ENCODE measurements at regions not wholly inside any gene's neighbourhood (a gene's known extent, or its start where the extent isn't known, plus 50 kb on each side); places are given as distances from the start of the nearest gene placed in this dataset.

- no peaks in the 10 kb centered on the region for H4K20me1 ChIP-seq (ENCODE audit: control insufficient read depth, insufficient read depth, insufficient read length)
- no peaks in the 10 kb centered on the region for H3K27me3 ChIP-seq (ENCODE audit: insufficient read depth, low read length)
- no peak overlapping the region for H2AK5ac ChIP-seq (ENCODE audit: insufficient read length, low read length)
- no peak overlapping the region for H3T11ph ChIP-seq (ENCODE audit: low read length)
- H2BK120ac ChIP-seq (ENCODE audit: low read depth, low read length, poor library complexity, severe bottlenecking), result no peak overlapping the region
- H2BK15ac ChIP-seq (ENCODE audit: low read depth, low read length), result no peak overlapping the region
- no peak overlapping the region for H3K4me2 ChIP-seq (ENCODE audit: insufficient read depth, insufficient read length, low read length)
- no peak overlapping the region for H2BK12ac ChIP-seq (ENCODE audit: insufficient read length, low read depth, low read length)
- H3K18ac ChIP-seq (ENCODE audit: insufficient read length, low read depth, low read length), result no peak overlapping the region
- no peak for DNase-seq
- TF ChIP-seq, protein P1, sequence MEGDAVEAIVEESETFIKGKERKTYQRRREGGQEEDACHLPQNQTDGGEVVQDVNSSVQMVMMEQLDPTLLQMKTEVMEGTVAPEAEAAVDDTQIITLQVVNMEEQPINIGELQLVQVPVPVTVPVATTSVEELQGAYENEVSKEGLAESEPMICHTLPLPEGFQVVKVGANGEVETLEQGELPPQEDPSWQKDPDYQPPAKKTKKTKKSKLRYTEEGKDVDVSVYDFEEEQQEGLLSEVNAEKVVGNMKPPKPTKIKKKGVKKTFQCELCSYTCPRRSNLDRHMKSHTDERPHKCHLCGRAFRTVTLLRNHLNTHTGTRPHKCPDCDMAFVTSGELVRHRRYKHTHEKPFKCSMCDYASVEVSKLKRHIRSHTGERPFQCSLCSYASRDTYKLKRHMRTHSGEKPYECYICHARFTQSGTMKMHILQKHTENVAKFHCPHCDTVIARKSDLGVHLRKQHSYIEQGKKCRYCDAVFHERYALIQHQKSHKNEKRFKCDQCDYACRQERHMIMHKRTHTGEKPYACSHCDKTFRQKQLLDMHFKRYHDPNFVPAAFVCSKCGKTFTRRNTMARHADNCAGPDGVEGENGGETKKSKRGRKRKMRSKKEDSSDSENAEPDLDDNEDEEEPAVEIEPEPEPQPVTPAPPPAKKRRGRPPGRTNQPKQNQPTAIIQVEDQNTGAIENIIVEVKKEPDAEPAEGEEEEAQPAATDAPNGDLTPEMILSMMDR (conservative IDR thresholded peaks at IDR 0.05), result no peak
- no peak overlapping the region for H2BK5ac ChIP-seq (ENCODE audit: insufficient read length, low read length)
- H3K9me3 ChIP-seq (ENCODE audit: control insufficient read depth, low read depth, low read length), result no peaks in the 10 kb centered on the region
- H4K91ac ChIP-seq (ENCODE audit: insufficient read length, low read depth, low read length), result no peak overlapping the region
- WGBS (ENCODE audit: extremely low coverage, insufficient read length, low lambda C conversion rate), result no CpG with 5 or more reads among the region's 5 CpGs
- no peak overlapping the region for H3K23ac ChIP-seq (ENCODE audit: insufficient read length, low read depth, low read length)
- no peak overlapping the region for H4K8ac ChIP-seq (replicated peaks; ENCODE audit: insufficient read length, low read depth, low read length)
- H3K79me1 ChIP-seq (ENCODE audit: insufficient read depth, low read depth, low read length, poor library complexity, severe bottlenecking), result no peaks in the 10 kb centered on the region
- no peaks in the 10 kb centered on the region for H3K79me2 ChIP-seq (ENCODE audit: insufficient read depth, low read length)
- H3K4me1 ChIP-seq (ENCODE audit: insufficient read depth, low read length), result no peaks in the 10 kb centered on the region
- H3K14ac ChIP-seq (ENCODE audit: insufficient read depth, low read length), result no peak overlapping the region
- peaks cover 4 to 5% of the 10 kb centered on the region in 2 experiments; a peak in 3 of 4 replicates for H3K4me1 Mint-ChIP-seq
- no peak overlapping the region for H2BK20ac ChIP-seq (ENCODE audit: low read depth, low read length, poor library complexity, severe bottlenecking)
- H3K36me3 Mint-ChIP-seq (ENCODE audit: insufficient read depth in 1 of 3, low read depth in 3 of 3), result no peaks in the 10 kb centered on the region
- no peak overlapping the region for H3K4me3 Mint-ChIP-seq
- no peak overlapping the region for H3K27ac ChIP-seq (ENCODE audit: insufficient read length, low read depth, low read length)
- peaks cover 17% of the 10 kb centered on the region for H3K27me3 Mint-ChIP-seq (ENCODE audit: low read depth)
- no peaks in the 10 kb centered on the region for H3K23me2 ChIP-seq (ENCODE audit: insufficient read length, low read depth, low read length, poor library complexity, severe bottlenecking)
- H3K9me3 Mint-ChIP-seq, result no peaks in the 10 kb centered on the region
- H2AFZ ChIP-seq (ENCODE audit: low read length), result no peak overlapping the region
- H3K27ac Mint-ChIP-seq, result no peak overlapping the region; a peak in 1 of 7 replicates
- no peak overlapping the region for H3K9ac ChIP-seq (ENCODE audit: extremely low read depth, insufficient read length, low read length)
- no peak overlapping the region for H3K56ac ChIP-seq (ENCODE audit: insufficient read length, low read depth, low read length)
- no peak overlapping the region for H4K5ac ChIP-seq (ENCODE audit: insufficient read length, low read depth, low read length)
- no peak overlapping the region for H3K4ac ChIP-seq (ENCODE audit: low read depth, low read length)
These were observed 86.1 kb upstream of the HIVEP3 start for GRCh38 chr1:42004860-42005259.

Measured in H9 (cell line).